ENCODE measurements at regions not wholly inside any gene's neighbourhood (a gene's known extent, or its start where the extent isn't known, plus 50 kb on each side); places are given as distances from the start of the nearest gene placed in this dataset.

- H3K4me1 Mint-ChIP-seq, result peaks cover 6% of the 10 kb centered on the region; the same call in 1 of the 2 replicates
- no peak for TF ChIP-seq HMGA2 (CRISPR knock-in tag; IDR thresholded peaks at IDR 0.05)
- no peak for TF ChIP-seq JAZF1 (CRISPR knock-in tag; IDR thresholded peaks at IDR 0.05)
- 0 out of 2 replicates have a peak, but pooled peaks have one; percentile 38 for TF ChIP-seq E2F5 (CRISPR knock-in tag; IDR thresholded peaks at IDR 0.05)
- peak; percentile 54; the same call in 1 of the 2 replicates for TF ChIP-seq TP53 (CRISPR knock-in tag; IDR thresholded peaks at IDR 0.05)
- TF ChIP-seq ZNF425 (CRISPR knock-in tag; conservative IDR thresholded peaks at IDR 0.05), result no peak
- peak; percentile 56 for TF ChIP-seq ZNF263 (CRISPR knock-in tag; IDR thresholded peaks at IDR 0.05; ENCODE audit: low read depth)
- TF ChIP-seq, protein P1, sequence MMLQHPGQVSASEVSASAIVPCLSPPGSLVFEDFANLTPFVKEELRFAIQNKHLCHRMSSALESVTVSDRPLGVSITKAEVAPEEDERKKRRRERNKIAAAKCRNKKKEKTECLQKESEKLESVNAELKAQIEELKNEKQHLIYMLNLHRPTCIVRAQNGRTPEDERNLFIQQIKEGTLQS (CRISPR knock-in tag; conservative IDR thresholded peaks at IDR 0.05), result no peak
- TF ChIP-seq HMGXB4 (CRISPR knock-in tag; IDR thresholded peaks at IDR 0.05), result peak; percentile 95
- TF ChIP-seq ZNF512 (CRISPR knock-in tag; IDR thresholded peaks at IDR 0.05; ENCODE audit: borderline replicate concordance), result no peak
- TF ChIP-seq FOXP1 (CRISPR knock-in tag; IDR thresholded peaks at IDR 0.05; ENCODE audit: borderline replicate concordance), result 0 out of 2 replicates have a peak, but pooled peaks have one; percentile 45
- TF ChIP-seq, protein P2, sequence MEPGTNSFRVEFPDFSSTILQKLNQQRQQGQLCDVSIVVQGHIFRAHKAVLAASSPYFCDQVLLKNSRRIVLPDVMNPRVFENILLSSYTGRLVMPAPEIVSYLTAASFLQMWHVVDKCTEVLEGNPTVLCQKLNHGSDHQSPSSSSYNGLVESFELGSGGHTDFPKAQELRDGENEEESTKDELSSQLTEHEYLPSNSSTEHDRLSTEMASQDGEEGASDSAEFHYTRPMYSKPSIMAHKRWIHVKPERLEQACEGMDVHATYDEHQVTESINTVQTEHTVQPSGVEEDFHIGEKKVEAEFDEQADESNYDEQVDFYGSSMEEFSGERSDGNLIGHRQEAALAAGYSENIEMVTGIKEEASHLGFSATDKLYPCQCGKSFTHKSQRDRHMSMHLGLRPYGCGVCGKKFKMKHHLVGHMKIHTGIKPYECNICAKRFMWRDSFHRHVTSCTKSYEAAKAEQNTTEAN (CRISPR knock-in tag; IDR thresholded peaks at IDR 0.05), result 0 out of 2 replicates have a peak, but pooled peaks have one; percentile 43
- 0 out of 2 replicates have a peak, but pooled peaks have one; percentile 24 for TF ChIP-seq MYBL2 (CRISPR knock-in tag; IDR thresholded peaks at IDR 0.05)
- TF ChIP-seq, protein P3, sequence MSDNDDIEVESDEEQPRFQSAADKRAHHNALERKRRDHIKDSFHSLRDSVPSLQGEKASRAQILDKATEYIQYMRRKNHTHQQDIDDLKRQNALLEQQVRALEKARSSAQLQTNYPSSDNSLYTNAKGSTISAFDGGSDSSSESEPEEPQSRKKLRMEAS (CRISPR knock-in tag; IDR thresholded peaks at IDR 0.05), result peak; percentile 53; the same call in 1 of the 2 replicates
- no peak for TF ChIP-seq TCF7 (CRISPR knock-in tag; IDR thresholded peaks at IDR 0.05; ENCODE audit: low read depth)
- peak; percentile 45; the same call in 1 of the 2 replicates for TF ChIP-seq ETV6 (CRISPR knock-in tag; IDR thresholded peaks at IDR 0.05)
- no peak for TF ChIP-seq ERG (CRISPR knock-in tag; IDR thresholded peaks at IDR 0.05)
- TF ChIP-seq ZNF423 (CRISPR knock-in tag; IDR thresholded peaks at IDR 0.05), result peak; percentile 58
- TF ChIP-seq, protein P4, sequence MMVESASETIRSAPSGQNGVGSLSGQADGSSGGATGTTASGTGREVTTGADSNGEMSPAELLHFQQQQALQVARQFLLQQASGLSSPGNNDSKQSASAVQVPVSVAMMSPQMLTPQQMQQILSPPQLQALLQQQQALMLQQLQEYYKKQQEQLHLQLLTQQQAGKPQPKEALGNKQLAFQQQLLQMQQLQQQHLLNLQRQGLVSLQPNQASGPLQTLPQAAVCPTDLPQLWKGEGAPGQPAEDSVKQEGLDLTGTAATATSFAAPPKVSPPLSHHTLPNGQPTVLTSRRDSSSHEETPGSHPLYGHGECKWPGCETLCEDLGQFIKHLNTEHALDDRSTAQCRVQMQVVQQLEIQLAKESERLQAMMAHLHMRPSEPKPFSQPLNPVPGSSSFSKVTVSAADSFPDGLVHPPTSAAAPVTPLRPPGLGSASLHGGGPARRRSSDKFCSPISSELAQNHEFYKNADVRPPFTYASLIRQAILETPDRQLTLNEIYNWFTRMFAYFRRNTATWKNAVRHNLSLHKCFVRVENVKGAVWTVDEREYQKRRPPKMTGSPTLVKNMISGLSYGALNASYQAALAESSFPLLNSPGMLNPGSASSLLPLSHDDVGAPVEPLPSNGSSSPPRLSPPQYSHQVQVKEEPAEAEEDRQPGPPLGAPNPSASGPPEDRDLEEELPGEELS (CRISPR knock-in tag; IDR thresholded peaks at IDR 0.05), result 0 out of 2 replicates have a peak, but pooled peaks have one; percentile 58
- H3K36me3 Mint-ChIP-seq, result no peaks in the 10 kb centered on the region
- H3K9me3 Mint-ChIP-seq, result no peaks in the 10 kb centered on the region; the same call in 1 of the 2 replicates
- H3K27me3 Mint-ChIP-seq (ENCODE audit: low read depth), result peaks cover 7% of the 10 kb centered on the region
- CTCF ChIA-PET, result interaction anchor here (0.7 to 1.8 kb wide), 7 partner anchors 16 to 325 kb away, joined by 3 to 11 read pairs (median 3); no protein-coding TSS in a partner anchor
- POLR2A ChIA-PET, result no interaction called here
- H3K27ac Mint-ChIP-seq, result no peak overlapping the region
- H3K4me3 Mint-ChIP-seq, result peak overlapping the region; percentile 51
- ATAC-seq, result peak; percentile 78
- DNase-seq (ENCODE audit: low spot score), result peak; percentile 70
These were observed 210.5 kb downstream of the ERMARD start for GRCh38 chr6:169961772-169962561.

Measured in WTC11 (cell line).